Urinary bladder (tissue), 3 donors: ENCODE measurements at regions not wholly inside any gene's neighbourhood (a gene's known extent, or its start where the extent isn't known, plus 50 kb on each side); places are given as distances from the start of the nearest gene placed in this dataset.
A peak's percentile ranks its signal among the peaks of the same experiment; 100 is the strongest.
"Not testable (repeated sequence)": the region's sequence is repeated elsewhere in the genome, so short reads cannot be mapped to it uniquely, and the experiment has no call there.

Source experiments
- DNase-seq: peaks from one replicate; pipeline ENCODE4 v3.0.0-alpha.2; 2015; ENCODE audit errors: extremely low spot score
- H3K27ac ChIP-seq: one replicate; pipeline ENCODE4 v1.5.1; 2013; ENCODE audit warnings: low read depth, mild to moderate bottlenecking, moderate library complexity
- H3K36me3 ChIP-seq: one replicate; pipeline ENCODE4 v1.6.1; 2013; ENCODE audit warnings: mild to moderate bottlenecking, moderate library complexity; ENCODE audit not compliant: insufficient read depth
- H3K4me1 ChIP-seq: one replicate; pipeline ENCODE4 v1.6.1; 2013; ENCODE audit warnings: mild to moderate bottlenecking, moderate library complexity; ENCODE audit not compliant: insufficient read depth
- H3K4me3 ChIP-seq: one replicate; pipeline ENCODE4 v1.5.1; 2013; ENCODE audit warnings: low read depth, low read length
- WGBS: extraction: QIAGEN DNeasy Blood & Tissue Kit; methylation state at CpG from one replicate; pipeline ENCODE4 v1.1.7; 2013; 5-methylcytosine and 5-hydroxymethylcytosine counted together
- donor health status: healthy with polysubstance abuse.
- donor health status: healthy.

GRCh38 chr6:139710556-139710955 is 336.1 kb upstream of the CITED2 start:
- no peak for DNase-seq
- no peaks in the 10 kb centered on the region for H3K36me3 ChIP-seq
- H3K4me1 ChIP-seq: no peaks in the 10 kb centered on the region
- H3K27ac ChIP-seq: no peak overlapping the region
- H3K4me3 ChIP-seq: no peak overlapping the region

- Histone ChIP-seq H3K27ac (peak overlapping the region; percentile 41), H3K4me1 (no peaks in the 10 kb centered on the region), H3K4me3 (no peak overlapping the region), H3K36me3 (no peaks in the 10 kb centered on the region)
- 15% methylated on average over 6 of the region's 6 CpGs for WGBS
- peak; percentile 29 for DNase-seq
Observed at GRCh38 chr6:139708337-139709199, 334.1 kb upstream of the CITED2 start.

- whole genome bisulfite sequencing: 57% methylated on average over 3 of the region's 3 CpGs
- H3K4me1 ChIP-seq: no peaks in the 10 kb centered on the region
- H3K27ac ChIP-seq: no peak overlapping the region
- DNase-seq: no peak
- H3K36me3 ChIP-seq: no peaks in the 10 kb centered on the region
- H3K4me3 ChIP-seq: no peak overlapping the region
Observed at GRCh38 chr6:139706912-139707311, 332.5 kb upstream of the CITED2 start.

GRCh38 chr6:139705284-139705683 is 330.8 kb upstream of the CITED2 start:
- Histone ChIP-seq H3K27ac (no peak overlapping the region), H3K4me3 (no peak overlapping the region), H3K36me3 (no peaks in the 10 kb centered on the region), H3K4me1 (no peaks in the 10 kb centered on the region)
- no peak for DNase-seq
- 98% methylated on average over 3 of the region's 3 CpGs for WGBS

- WGBS: 97% methylated on average over 1 of the region's 1 CpG
- Histone ChIP-seq H3K36me3 (no peaks in the 10 kb centered on the region), H3K4me3 (no peak overlapping the region), H3K27ac (no peak overlapping the region), H3K4me1 (no peaks in the 10 kb centered on the region)
- DNase-seq: no peak
Observed at GRCh38 chr6:139703780-139704179, 329.3 kb upstream of the CITED2 start.

GRCh38 chr6:139702706-139703105 is 328.3 kb upstream of the CITED2 start:
- no peak overlapping the region for H3K27ac ChIP-seq

GRCh38 chr6:139701695-139702094 is 327.2 kb upstream of the CITED2 start:
- 98% methylated on average over 4 of the region's 4 CpGs for WGBS
- no peak overlapping the region for H3K4me3 ChIP-seq

More at GRCh38 chr6:139702706-139703105, 328.3 kb upstream of the CITED2 start:
- Histone ChIP-seq H3K36me3 (no peaks in the 10 kb centered on the region), H3K4me3 (no peak overlapping the region), H3K4me1 (no peaks in the 10 kb centered on the region)
- no peak for DNase-seq

GRCh38 chr6:139701003-139701402 is 326.6 kb upstream of the CITED2 start:
- Histone ChIP-seq H3K4me3 (no peak overlapping the region), H3K36me3 (no peaks in the 10 kb centered on the region), H3K27ac (no peak overlapping the region), H3K4me1 (no peaks in the 10 kb centered on the region)
- no peak for DNase-seq
- WGBS: 96% methylated on average over 1 of the region's 1 CpG

More at GRCh38 chr6:139701695-139702094, 327.2 kb upstream of the CITED2 start:
- no peak for DNase-seq
- Histone ChIP-seq H3K36me3 (no peaks in the 10 kb centered on the region), H3K27ac (no peak overlapping the region), H3K4me1 (no peaks in the 10 kb centered on the region)

- DNase-seq: no peak
- WGBS: 100% methylated on average over 1 of the region's 1 CpG
- no peaks in the 10 kb centered on the region for H3K36me3 ChIP-seq
- H3K4me1 ChIP-seq: no peaks in the 10 kb centered on the region
- no peak overlapping the region for H3K27ac ChIP-seq
- H3K4me3 ChIP-seq: no peak overlapping the region
Observed at GRCh38 chr6:139699911-139700310, 325.5 kb upstream of the CITED2 start.

- H3K27ac ChIP-seq: no peak overlapping the region
Observed at GRCh38 chr6:139699335-139699734, 324.9 kb upstream of the CITED2 start.

GRCh38 chr6:139698526-139699176 is 324.2 kb upstream of the CITED2 start:
- H3K27ac ChIP-seq: no peak overlapping the region
- DNase-seq: no peak

More at GRCh38 chr6:139699335-139699734, 324.9 kb upstream of the CITED2 start:
- WGBS: 81% methylated on average over 1 of the region's 1 CpG
- Histone ChIP-seq H3K36me3 (no peaks in the 10 kb centered on the region), H3K4me1 (no peaks in the 10 kb centered on the region), H3K4me3 (no peak overlapping the region)
- DNase-seq: no peak

GRCh38 chr6:139697856-139698255 is 323.4 kb upstream of the CITED2 start:
- not testable (repeated sequence) for H3K27ac ChIP-seq, DNase-seq, H3K36me3 ChIP-seq, H3K4me1 ChIP-seq, H3K4me3 ChIP-seq
- WGBS: 93% methylated on average over 23 of the region's 23 CpGs

More at GRCh38 chr6:139698526-139699176, 324.2 kb upstream of the CITED2 start:
- no peak overlapping the region for H3K4me3 ChIP-seq
- WGBS: 85% methylated on average over 3 of the region's 3 CpGs
- H3K4me1 ChIP-seq: no peaks in the 10 kb centered on the region
- H3K36me3 ChIP-seq: no peaks in the 10 kb centered on the region

- WGBS: 92% methylated on average over 16 of the region's 16 CpGs
- DNase-seq, H3K27ac ChIP-seq, H3K4me3 ChIP-seq, H3K4me1 ChIP-seq, H3K36me3 ChIP-seq: not testable (repeated sequence)
Observed at GRCh38 chr6:139696991-139697390, 322.5 kb upstream of the CITED2 start.

GRCh38 chr6:139695361-139695760 is 320.9 kb upstream of the CITED2 start:
- no peaks in the 10 kb centered on the region for H3K4me1 ChIP-seq
- H3K4me3 ChIP-seq: no peak overlapping the region
- H3K27ac ChIP-seq: no peak overlapping the region
- H3K36me3 ChIP-seq: no peaks in the 10 kb centered on the region
- WGBS: 91% methylated on average over 1 of the region's 1 CpG
- DNase-seq: no peak
